ENCODE measurements at regions not wholly inside any gene's neighbourhood (a gene's known extent, or its start where the extent isn't known, plus 50 kb on each side); places are given as distances from the start of the nearest gene placed in this dataset.

GRCh38 chr4:20626326-20627005 lies 73.8 kb upstream of the PACRGL start:
- TF ChIP-seq NONO (IDR thresholded peaks at IDR 0.05; ENCODE audit: low read depth in 2 of 2, low read length in 1 of 2) (no peak), CBFA2T3 (IDR thresholded peaks at IDR 0.05) (no peak), TAF7 (tag; IDR thresholded peaks at IDR 0.05) (no peak), RFX5 (IDR thresholded peaks at IDR 0.05; ENCODE audit: low read depth, low read length) (no peak), ZHX1 (conservative IDR thresholded peaks at IDR 0.05; ENCODE audit: low read length) (no peak), ZNF253 (CRISPR knock-in tag; conservative IDR thresholded peaks at IDR 0.05) (no peak), WHSC1 (IDR thresholded peaks at IDR 0.05; ENCODE audit: low read length) (no peak), FOXA3 (CRISPR knock-in tag; conservative IDR thresholded peaks at IDR 0.05 in 1 of 2, IDR thresholded peaks at IDR 0.05 in 1 of 2) (no peak)
- TF ChIP-seq, protein P1, sequence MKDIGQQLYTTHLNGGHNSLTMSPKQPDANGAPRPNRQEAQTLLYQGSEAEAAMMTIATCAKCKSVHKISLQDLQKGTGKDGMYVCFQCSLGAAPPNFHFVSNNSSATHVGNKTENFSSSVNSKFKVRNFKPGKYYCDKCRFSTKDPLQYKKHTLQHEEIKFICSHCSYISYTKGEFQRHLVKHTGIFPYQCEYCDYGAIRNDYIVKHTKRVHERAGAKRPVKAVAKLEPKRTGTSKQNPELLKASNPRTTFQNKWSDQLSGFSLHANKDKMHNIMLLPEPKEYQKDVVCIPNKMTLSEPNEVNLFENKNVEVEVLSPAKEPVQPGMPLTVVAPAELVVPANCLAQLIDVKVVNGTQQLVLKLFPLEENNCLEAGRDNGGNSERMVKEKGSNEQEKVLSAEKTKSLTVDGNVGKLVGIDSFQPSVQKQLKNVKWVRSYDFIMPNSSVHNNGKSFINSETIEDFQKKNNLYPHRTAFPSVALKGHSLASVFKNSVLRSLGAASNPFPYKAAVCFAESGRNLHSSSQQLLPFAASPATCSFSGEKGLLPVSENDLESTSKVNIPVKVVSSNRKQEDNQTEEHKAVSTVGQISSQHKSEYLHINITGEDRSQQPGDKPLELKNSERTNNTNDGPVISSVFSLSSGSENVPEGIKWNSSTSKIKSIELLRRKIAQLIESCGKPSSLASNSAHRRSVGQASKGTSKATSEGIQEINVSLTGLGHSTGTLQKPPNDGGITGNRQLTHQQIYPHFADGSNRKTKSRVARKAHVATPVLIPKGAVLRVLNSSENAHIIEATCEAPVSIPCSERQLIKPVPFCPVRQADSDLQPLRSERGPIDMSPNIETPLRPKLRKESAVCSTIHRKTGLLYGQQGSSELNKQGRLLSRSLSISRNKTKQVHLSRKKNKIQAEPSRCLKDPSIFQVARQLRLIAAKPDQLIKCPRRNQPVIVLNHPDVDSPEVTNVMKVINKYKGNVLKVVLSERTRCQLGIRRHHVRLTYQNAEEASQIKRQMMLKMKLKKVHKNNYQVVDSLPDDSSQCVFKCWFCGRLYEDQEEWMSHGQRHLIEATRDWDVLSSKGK (CRISPR knock-in tag; IDR thresholded peaks at IDR 0.05) = no peak
- TF ChIP-seq, protein P2, sequence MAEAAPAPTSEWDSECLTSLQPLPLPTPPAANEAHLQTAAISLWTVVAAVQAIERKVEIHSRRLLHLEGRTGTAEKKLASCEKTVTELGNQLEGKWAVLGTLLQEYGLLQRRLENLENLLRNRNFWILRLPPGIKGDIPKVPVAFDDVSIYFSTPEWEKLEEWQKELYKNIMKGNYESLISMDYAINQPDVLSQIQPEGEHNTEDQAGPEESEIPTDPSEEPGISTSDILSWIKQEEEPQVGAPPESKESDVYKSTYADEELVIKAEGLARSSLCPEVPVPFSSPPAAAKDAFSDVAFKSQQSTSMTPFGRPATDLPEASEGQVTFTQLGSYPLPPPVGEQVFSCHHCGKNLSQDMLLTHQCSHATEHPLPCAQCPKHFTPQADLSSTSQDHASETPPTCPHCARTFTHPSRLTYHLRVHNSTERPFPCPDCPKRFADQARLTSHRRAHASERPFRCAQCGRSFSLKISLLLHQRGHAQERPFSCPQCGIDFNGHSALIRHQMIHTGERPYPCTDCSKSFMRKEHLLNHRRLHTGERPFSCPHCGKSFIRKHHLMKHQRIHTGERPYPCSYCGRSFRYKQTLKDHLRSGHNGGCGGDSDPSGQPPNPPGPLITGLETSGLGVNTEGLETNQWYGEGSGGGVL (CRISPR knock-in tag; IDR thresholded peaks at IDR 0.05) = no peak
- TF ChIP-seq, protein P3, sequence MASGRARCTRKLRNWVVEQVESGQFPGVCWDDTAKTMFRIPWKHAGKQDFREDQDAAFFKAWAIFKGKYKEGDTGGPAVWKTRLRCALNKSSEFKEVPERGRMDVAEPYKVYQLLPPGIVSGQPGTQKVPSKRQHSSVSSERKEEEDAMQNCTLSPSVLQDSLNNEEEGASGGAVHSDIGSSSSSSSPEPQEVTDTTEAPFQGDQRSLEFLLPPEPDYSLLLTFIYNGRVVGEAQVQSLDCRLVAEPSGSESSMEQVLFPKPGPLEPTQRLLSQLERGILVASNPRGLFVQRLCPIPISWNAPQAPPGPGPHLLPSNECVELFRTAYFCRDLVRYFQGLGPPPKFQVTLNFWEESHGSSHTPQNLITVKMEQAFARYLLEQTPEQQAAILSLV (tag; IDR thresholded peaks at IDR 0.05) = no peak
- H3K27me3 ChIP-seq (ENCODE audit: control insufficient read depth in 2 of 2, insufficient read depth in 2 of 2, low read length in 2 of 2) = no peaks in the 10 kb centered on the region
- H3K36me3 ChIP-seq (ENCODE audit: control insufficient read depth, insufficient read depth, low read length) = no peaks in the 10 kb centered on the region
- 4% methylated on average over 5 of the region's 5 CpGs for WGBS (ENCODE audit: insufficient coverage, low coverage, missing lambda C conversion rate)
- H3K4me1 ChIP-seq (replicated peaks in 1 of 2; ENCODE audit: control insufficient read depth in 2 of 2, insufficient read depth in 2 of 2, low read length in 2 of 2) = no peaks in the 10 kb centered on the region
- no peak overlapping the region for H3K27ac ChIP-seq (ENCODE audit: extremely low read depth, low read depth, low read length)
- in situ Hi-C loops (cut with MboI) (no loop called here), intact Hi-C loops (cut with micrococcal nuclease) (no loop called here)
- no peak overlapping the region for H3K9ac ChIP-seq (ENCODE audit: insufficient read depth in 1 of 2, low read depth in 2 of 2, low read length in 2 of 2)
- FAIRE-seq (no peak), ATAC-seq (no peak), DNase-seq (ENCODE audit: extremely low read depth in 1 of 4, low spot score in 3 of 4) (no peak)
- no peaks in the 10 kb centered on the region for H4K20me1 ChIP-seq (replicated peaks; ENCODE audit: control insufficient read depth, insufficient read depth, low read length)
- no TSS peak for BruUV-seq (replicated peaks)
- no peaks in the 10 kb centered on the region for H3K79me2 ChIP-seq (ENCODE audit: control insufficient read depth, insufficient read depth, low read length)
- no peaks in the 10 kb centered on the region for H3K9me3 ChIP-seq (replicated peaks; ENCODE audit: control insufficient read depth, insufficient read depth, low read depth, low read length)
- ChIA-PET POLR2A (no interaction called here), CTCF (ENCODE audit: low intra/inter-chr PET ratio) (no interaction called here)
- no peak overlapping the region for H2AFZ ChIP-seq (ENCODE audit: low read depth, low read length)
- no peak overlapping the region for H3K4me3 ChIP-seq
- H3K9me1 ChIP-seq (ENCODE audit: control insufficient read depth, insufficient read depth, low read length) = no peaks in the 10 kb centered on the region
- H3K4me2 ChIP-seq (ENCODE audit: insufficient read depth, low read length) = no peak overlapping the region
